ENCODE measurements at regions not wholly inside any gene's neighbourhood (a gene's known extent, or its start where the extent isn't known, plus 50 kb on each side); places are given as distances from the start of the nearest gene placed in this dataset.

- no peak for DNase-seq (ENCODE audit: low spot score)
- TF ChIP-seq, protein P1, sequence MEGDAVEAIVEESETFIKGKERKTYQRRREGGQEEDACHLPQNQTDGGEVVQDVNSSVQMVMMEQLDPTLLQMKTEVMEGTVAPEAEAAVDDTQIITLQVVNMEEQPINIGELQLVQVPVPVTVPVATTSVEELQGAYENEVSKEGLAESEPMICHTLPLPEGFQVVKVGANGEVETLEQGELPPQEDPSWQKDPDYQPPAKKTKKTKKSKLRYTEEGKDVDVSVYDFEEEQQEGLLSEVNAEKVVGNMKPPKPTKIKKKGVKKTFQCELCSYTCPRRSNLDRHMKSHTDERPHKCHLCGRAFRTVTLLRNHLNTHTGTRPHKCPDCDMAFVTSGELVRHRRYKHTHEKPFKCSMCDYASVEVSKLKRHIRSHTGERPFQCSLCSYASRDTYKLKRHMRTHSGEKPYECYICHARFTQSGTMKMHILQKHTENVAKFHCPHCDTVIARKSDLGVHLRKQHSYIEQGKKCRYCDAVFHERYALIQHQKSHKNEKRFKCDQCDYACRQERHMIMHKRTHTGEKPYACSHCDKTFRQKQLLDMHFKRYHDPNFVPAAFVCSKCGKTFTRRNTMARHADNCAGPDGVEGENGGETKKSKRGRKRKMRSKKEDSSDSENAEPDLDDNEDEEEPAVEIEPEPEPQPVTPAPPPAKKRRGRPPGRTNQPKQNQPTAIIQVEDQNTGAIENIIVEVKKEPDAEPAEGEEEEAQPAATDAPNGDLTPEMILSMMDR (IDR thresholded peaks at IDR 0.05; ENCODE audit: extremely low read depth, missing control alignments): no peak
These were observed 339.0 kb downstream of the GATA3 start for GRCh38 chr10:8393531-8393930.

GRCh38 chr10:8396675-8397074, 342.2 kb downstream of the GATA3 start:
- DNase-seq (ENCODE audit: low spot score): no peak
- TF ChIP-seq, protein P1 (IDR thresholded peaks at IDR 0.05; ENCODE audit: extremely low read depth, missing control alignments): no peak

GRCh38 chr10:8398771-8399170, 344.3 kb downstream of the GATA3 start:
- TF ChIP-seq, protein P1 (IDR thresholded peaks at IDR 0.05; ENCODE audit: extremely low read depth, missing control alignments): no peak

DNA sequence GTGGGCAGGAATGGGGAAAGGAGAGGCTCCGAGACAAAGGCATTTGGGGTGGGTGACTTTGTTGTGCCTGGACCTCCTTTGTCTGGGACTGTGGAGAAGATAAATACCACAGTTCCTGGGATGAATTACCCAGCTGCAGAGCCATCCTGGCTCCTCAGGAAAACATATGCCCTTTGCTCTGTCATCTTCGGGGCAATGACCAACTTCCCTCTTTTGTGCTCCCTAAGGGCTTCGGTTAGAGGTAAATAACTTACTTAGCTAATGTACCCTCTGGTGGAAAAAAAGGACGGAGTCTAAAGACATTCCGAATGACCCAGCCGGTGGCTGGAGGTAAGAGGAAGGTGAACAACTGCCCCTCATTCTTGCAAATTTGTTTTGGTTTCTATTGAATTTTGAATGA, 345.7 kb downstream of the GATA3 start:
- TF ChIP-seq, protein P1 (IDR thresholded peaks at IDR 0.05; ENCODE audit: extremely low read depth, missing control alignments): no peak
- DNase-seq (ENCODE audit: low spot score): no peak

More at GRCh38 chr10:8398771-8399170, 344.3 kb downstream of the GATA3 start:
- DNase-seq (ENCODE audit: low spot score): no peak

GRCh38 chr10:8400892-8401291, 346.4 kb downstream of the GATA3 start:
- DNase-seq (ENCODE audit: low spot score): no peak
- TF ChIP-seq, protein P1 (IDR thresholded peaks at IDR 0.05; ENCODE audit: extremely low read depth, missing control alignments): no peak

DNA sequence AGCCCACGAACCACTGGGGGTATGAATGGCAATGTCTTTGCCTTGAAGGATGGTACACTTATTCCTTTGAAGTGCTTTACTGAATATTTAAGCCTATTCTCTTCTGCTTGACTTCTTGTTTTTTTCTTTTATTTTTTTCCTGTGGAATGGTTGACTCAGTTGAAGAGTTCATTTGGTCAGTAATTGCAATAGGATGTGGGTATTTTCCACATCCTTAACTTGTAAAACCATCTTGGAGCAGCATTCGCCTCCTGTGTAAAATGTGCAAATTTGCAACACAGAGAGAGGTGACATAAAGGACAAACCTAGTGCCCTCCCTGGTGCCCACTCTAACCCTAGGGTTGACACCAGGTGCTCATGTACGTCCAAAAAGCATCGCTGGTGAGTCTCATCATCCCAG, 347.0 kb downstream of the GATA3 start:
- TF ChIP-seq, protein P1 (IDR thresholded peaks at IDR 0.05; ENCODE audit: extremely low read depth, missing control alignments): no peak
- DNase-seq (ENCODE audit: low spot score): no peak

GRCh38 chr10:8402576-8402975, 348.1 kb downstream of the GATA3 start:
- TF ChIP-seq, protein P1 (IDR thresholded peaks at IDR 0.05; ENCODE audit: extremely low read depth, missing control alignments): no peak
- DNase-seq (ENCODE audit: low spot score): no peak

Measured in GM20000 (cell line).